ENCODE measurements at regions not wholly inside any gene's neighbourhood (a gene's known extent, or its start where the extent isn't known, plus 50 kb on each side); places are given as distances from the start of the nearest gene placed in this dataset.

DNA sequence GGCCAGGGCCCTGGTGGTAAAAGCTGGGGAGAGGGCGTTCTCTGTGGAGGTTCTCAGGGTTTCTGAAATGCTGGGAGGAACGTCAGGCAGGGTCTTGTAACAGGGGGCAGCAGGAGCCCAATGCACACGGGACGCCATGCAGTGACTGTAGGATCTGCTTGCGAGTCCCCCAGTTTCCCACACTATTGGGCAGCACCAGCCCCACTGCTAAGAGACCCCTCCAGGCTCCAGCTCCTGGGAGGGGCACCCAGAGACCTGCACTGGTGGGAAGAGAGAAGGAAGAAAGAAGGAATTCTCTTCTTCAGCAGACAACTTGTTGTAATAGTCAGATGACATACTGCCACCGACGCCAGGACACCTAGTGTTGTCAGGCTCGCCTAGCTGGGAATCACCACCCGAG is 55.2 kb upstream of the RNF7 start:
- TF ChIP-seq POLR2A (IDR thresholded peaks at IDR 0.05), result no peak
- TF ChIP-seq CTCF (IDR thresholded peaks at IDR 0.05), result no peak
- no peak for TF ChIP-seq POLR2AphosphoS5 (IDR thresholded peaks at IDR 0.05)
- no peak for TF ChIP-seq EP300 (IDR thresholded peaks at IDR 0.05)
